OCI-LY7 (cell line): ENCODE measurements at regions not wholly inside any gene's neighbourhood (a gene's known extent, or its start where the extent isn't known, plus 50 kb on each side); places are given as distances from the start of the nearest gene placed in this dataset.

Experiments
- CTCF ChIP-seq: fragments of 200-600 bp; sonication (generic); conservative IDR thresholded peaks from 2 replicates; pipeline ENCODE4 v1.5.1; 2014; ENCODE audit warnings: mild to moderate bottlenecking, antibody characterized with exemption, low read length, moderate library complexity, mixed read lengths
- EZH2phosphoT487 ChIP-seq: fragments of 200-600 bp; sonication (generic); IDR thresholded peaks from 2 replicates; pipeline ENCODE4 v1.6.1; 2018; ENCODE audit warnings: low read depth, borderline replicate concordance, mild to moderate bottlenecking, mixed run types, antibody characterized with exemption, low read length, moderate library complexity, mixed read lengths

DNA sequence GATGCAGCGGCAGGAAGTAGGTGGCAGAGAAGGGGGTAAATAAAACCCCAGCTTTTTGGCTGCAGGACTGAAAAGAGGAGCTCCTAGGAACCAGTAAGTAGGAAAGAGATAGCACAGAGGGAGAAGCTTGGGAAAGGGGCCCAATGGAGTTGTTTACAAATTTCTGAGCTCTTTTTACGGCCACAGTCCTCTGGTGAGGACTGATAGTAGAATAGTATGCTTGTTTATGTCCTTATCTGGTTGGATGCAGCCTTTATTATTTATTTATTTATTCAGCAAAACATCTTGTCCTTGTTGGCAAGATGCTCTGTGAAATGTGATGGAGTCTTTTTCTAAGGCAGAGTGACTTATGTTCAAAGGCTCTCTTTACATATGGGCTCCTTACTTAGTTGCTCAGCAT lies 119.7 kb upstream of the AHI1 start:
- TF ChIP-seq CTCF (no peak), EZH2phosphoT487 (no peak)
